Choroid plexus epithelial cell (primary cell): ENCODE measurements at regions not wholly inside any gene's neighbourhood (a gene's known extent, or its start where the extent isn't known, plus 50 kb on each side); places are given as distances from the start of the nearest gene placed in this dataset.
A peak's percentile ranks its signal among the peaks of the same experiment; 100 is the strongest.
"Not testable (repeated sequence)": the region's sequence is repeated elsewhere in the genome, so short reads cannot be mapped to it uniquely, and the experiment has no call there.

Source experiments
- DNase-seq: peaks from one replicate; pipeline ENCODE4 v3.0.0-alpha.2; 2010; ENCODE audit warnings: low read depth
- H3K4me3 ChIP-seq: 2 replicates; pipeline ENCODE4 v1.5.1; 2011; ENCODE audit warnings: low read depth, mild to moderate bottlenecking, control low read depth, low read length, moderate library complexity
- TF ChIP-seq, protein P1 (sequence below): conservative IDR thresholded peaks from 2 replicates; pipeline ENCODE4 v1.5.1; 2011; ENCODE audit warnings: low read depth, mild to moderate bottlenecking, control low read depth, inconsistent platforms, low read length, moderate library complexity

- TF ChIP-seq, protein P1, sequence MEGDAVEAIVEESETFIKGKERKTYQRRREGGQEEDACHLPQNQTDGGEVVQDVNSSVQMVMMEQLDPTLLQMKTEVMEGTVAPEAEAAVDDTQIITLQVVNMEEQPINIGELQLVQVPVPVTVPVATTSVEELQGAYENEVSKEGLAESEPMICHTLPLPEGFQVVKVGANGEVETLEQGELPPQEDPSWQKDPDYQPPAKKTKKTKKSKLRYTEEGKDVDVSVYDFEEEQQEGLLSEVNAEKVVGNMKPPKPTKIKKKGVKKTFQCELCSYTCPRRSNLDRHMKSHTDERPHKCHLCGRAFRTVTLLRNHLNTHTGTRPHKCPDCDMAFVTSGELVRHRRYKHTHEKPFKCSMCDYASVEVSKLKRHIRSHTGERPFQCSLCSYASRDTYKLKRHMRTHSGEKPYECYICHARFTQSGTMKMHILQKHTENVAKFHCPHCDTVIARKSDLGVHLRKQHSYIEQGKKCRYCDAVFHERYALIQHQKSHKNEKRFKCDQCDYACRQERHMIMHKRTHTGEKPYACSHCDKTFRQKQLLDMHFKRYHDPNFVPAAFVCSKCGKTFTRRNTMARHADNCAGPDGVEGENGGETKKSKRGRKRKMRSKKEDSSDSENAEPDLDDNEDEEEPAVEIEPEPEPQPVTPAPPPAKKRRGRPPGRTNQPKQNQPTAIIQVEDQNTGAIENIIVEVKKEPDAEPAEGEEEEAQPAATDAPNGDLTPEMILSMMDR: no peak
- no peak overlapping the region for H3K4me3 ChIP-seq
- DNase-seq: peak; percentile 28
Measured at GRCh38 chr3:101117980-101118379, 124.8 kb upstream of the ABI3BP start.

- no peak overlapping the region for H3K4me3 ChIP-seq
- no peak for DNase-seq
- TF ChIP-seq, protein P1: no peak
Measured at GRCh38 chr3:101117465-101117864, 124.2 kb upstream of the ABI3BP start.

DNA sequence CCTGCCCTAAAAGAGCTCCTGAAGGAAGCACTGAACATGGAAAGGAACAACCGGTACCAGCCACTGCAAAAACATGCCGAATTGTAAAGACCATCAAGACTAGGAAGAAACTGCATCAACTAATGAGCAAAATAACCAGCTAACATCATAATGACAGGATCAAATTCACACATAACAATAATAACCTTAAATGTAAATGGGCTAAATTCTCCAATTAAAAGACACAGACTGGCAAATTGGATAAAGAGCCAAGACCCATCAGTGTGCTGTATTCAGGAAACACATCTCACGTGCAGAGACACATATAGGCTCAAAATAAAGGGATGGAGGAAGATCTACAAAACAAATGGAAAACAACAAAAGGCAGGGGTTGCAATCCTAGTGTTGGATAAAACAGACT lies 117.1 kb upstream of the ABI3BP start:
- not testable (repeated sequence) for H3K4me3 ChIP-seq, DNase-seq

DNA sequence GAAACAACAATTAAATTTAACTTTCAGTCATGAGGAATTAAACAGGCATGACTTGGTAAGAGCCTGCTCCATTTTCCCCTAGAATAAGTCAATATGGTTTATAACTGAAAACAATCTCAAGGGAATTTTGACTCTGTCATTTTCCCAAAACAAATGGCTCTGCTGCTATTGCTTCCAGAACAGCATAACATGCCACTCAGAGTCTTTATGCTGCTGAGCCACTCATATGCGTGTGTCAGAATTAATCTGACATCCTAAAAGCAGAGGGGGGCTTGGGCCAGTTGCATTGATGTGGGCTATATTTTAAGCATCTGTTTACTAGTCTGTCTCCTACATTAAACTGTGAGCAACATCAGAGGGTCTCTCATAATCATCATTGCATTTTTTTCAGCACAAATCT lies 111.1 kb upstream of the ABI3BP start:
- DNase-seq: no peak
- TF ChIP-seq, protein P1: no peak
- H3K4me3 ChIP-seq: no peak overlapping the region

GRCh38 chr3:101102678-101103296 lies 109.6 kb upstream of the ABI3BP start:
- DNase-seq: no peak
- TF ChIP-seq, protein P1: no peak
- no peak overlapping the region for H3K4me3 ChIP-seq

DNA sequence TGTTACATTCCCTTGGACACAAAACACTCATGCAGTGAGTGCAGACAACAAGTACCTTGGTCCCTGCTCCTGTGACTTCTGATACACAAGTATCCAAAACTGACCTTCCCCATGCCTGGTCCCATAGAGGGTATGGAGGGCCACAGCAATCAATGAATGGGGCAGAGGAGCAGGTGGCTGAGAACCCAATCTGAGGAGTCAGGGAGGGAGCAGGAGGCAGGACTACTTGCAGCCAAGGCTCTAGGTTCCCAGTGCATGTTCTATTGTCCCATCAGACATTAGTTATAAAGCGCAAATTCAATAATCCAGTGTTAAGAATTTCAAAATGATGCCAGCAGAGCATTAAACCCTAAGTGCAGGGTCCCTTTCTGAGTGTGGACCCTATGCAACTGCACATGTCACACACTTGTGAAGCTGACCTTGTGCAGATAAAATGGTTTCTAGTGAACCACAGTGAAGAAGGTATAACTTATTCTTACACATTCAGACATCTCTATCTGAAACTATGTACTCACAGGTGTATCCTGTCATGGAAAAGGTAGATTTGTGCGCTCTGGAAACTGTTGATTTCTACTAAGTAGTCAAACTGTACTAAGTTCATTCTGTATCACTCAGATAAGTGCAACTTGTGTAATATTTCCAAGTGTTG lies 107.3 kb upstream of the ABI3BP start:
- DNase-seq: no peak
- no peak overlapping the region for H3K4me3 ChIP-seq
- TF ChIP-seq, protein P1: no peak

GRCh38 chr3:101099791-101100190 lies 106.6 kb upstream of the ABI3BP start:
- H3K4me3 ChIP-seq: no peak overlapping the region
- DNase-seq: no peak
- TF ChIP-seq, protein P1: no peak
